WI38 (cell line): ENCODE measurements at regions not wholly inside any gene's neighbourhood (a gene's known extent, or its start where the extent isn't known, plus 50 kb on each side); places are given as distances from the start of the nearest gene placed in this dataset.

ENCODE experiments used
- H3K4me3 ChIP-seq: 2 replicates; pipeline ENCODE4 v1.5.1; 2011; ENCODE audit warnings: low read depth, mild to moderate bottlenecking, control low read depth, low read length
- CTCF ChIP-seq: IDR thresholded peaks from 2 replicates; pipeline ENCODE4 v1.5.1; 2012; ENCODE audit warnings: low read depth, mild to moderate bottlenecking, control low read depth, low read length

- H3K4me3 ChIP-seq: no peak overlapping the region
- TF ChIP-seq CTCF: no peak
Observed at GRCh38 chr2:71823526-71823925, 324.1 kb downstream of the CYP26B1 start.

GRCh38 chr2:71822463-71822862 lies 325.2 kb downstream of the CYP26B1 start:
- H3K4me3 ChIP-seq: no peak overlapping the region
- TF ChIP-seq CTCF: no peak

- TF ChIP-seq CTCF: no peak
Observed at GRCh38 chr2:71821856-71822255, 325.8 kb downstream of the CYP26B1 start.

GRCh38 chr2:71816815-71817214 lies 330.8 kb downstream of the CYP26B1 start:
- H3K4me3 ChIP-seq: no peak overlapping the region
- no peak for TF ChIP-seq CTCF

More at GRCh38 chr2:71821856-71822255, 325.8 kb downstream of the CYP26B1 start:
- no peak overlapping the region for H3K4me3 ChIP-seq

- no peak for TF ChIP-seq CTCF
- H3K4me3 ChIP-seq: no peak overlapping the region
Observed at GRCh38 chr2:71815701-71816474, 331.8 kb downstream of the CYP26B1 start.

GRCh38 chr2:71814885-71815284 lies 332.8 kb downstream of the CYP26B1 start:
- no peak for TF ChIP-seq CTCF
- H3K4me3 ChIP-seq: no peak overlapping the region

GRCh38 chr2:71813807-71814470 lies 333.7 kb downstream of the CYP26B1 start:
- H3K4me3 ChIP-seq: no peak overlapping the region
- TF ChIP-seq CTCF: no peak
